GM20431 (cell line): ENCODE measurements at regions not wholly inside any gene's neighbourhood (a gene's known extent, or its start where the extent isn't known, plus 50 kb on each side); places are given as distances from the start of the nearest gene placed in this dataset.

Source experiments
- in situ Hi-C: fragments of 300-500 bp; cut with MseI, MboI; formaldehyde crosslinking; loops from one replicate; pipeline ENCODE4 v1.15.0; 2020; ENCODE audit warnings: low sequenced_read_pairs; ENCODE audit not compliant: unreplicated experiment

- in situ Hi-C loops, result loop anchor here (10.0 to 25.0 kb wide), 2 partner anchors 134 to 622 kb away; no protein-coding TSS in a partner anchor
Observed at GRCh38 chr7:26508917-26509316, 217.3 kb downstream of the SNX10 start.

GRCh38 chr7:26510231-26510957, 218.7 kb downstream of the SNX10 start:
- in situ Hi-C loops, result loop anchor here (25.0 kb wide), 1 partner anchor 623 kb away; no protein-coding TSS in a partner anchor

- in situ Hi-C loops, result loop anchor here (25.0 kb wide), 1 partner anchor 625 kb away; no protein-coding TSS in a partner anchor
Observed at GRCh38 chr7:26511866-26512265, 220.2 kb downstream of the SNX10 start.

- in situ Hi-C loops, result loop anchor here (25.0 kb wide), 1 partner anchor 625 kb away; no protein-coding TSS in a partner anchor
Observed at GRCh38 chr7:26512737-26513136, 221.1 kb downstream of the SNX10 start.

- in situ Hi-C loops, result loop anchor here (25.0 kb wide), 1 partner anchor 627 kb away; no protein-coding TSS in a partner anchor
Observed at GRCh38 chr7:26513948-26514347, 222.3 kb downstream of the SNX10 start.

- in situ Hi-C loops, result loop anchor here (25.0 kb wide), 1 partner anchor 627 kb away; no protein-coding TSS in a partner anchor
Observed at GRCh38 chr7:26514633-26515032, 223.0 kb downstream of the SNX10 start.

GRCh38 chr7:26515314-26515842, 223.7 kb downstream of the SNX10 start:
- in situ Hi-C loops, result loop anchor here (25.0 kb wide), 1 partner anchor 628 kb away; no protein-coding TSS in a partner anchor

GRCh38 chr7:26520483-26520882, 228.8 kb downstream of the SNX10 start:
- in situ Hi-C loops, result loop anchor here (25.0 kb wide), 1 partner anchor 633 kb away; no protein-coding TSS in a partner anchor

- in situ Hi-C loops, result loop anchor here (25.0 kb wide), 1 partner anchor 635 kb away; no protein-coding TSS in a partner anchor
Observed at GRCh38 chr7:26522633-26523032, 231.0 kb downstream of the SNX10 start.

- in situ Hi-C loops, result no loop called here
Observed at GRCh38 chr7:26525398-26526264, 234.0 kb downstream of the SNX10 start.

GRCh38 chr7:26526265-26526587, 234.6 kb downstream of the SNX10 start:
- in situ Hi-C loops, result no loop called here

- in situ Hi-C loops, result no loop called here
Observed at GRCh38 chr7:26531926-26532325, 240.3 kb downstream of the SNX10 start.

GRCh38 chr7:26532471-26532870, 240.8 kb downstream of the SNX10 start:
- in situ Hi-C loops, result no loop called here

- in situ Hi-C loops, result no loop called here
Observed at GRCh38 chr7:26533217-26533616, 241.6 kb downstream of the SNX10 start.

GRCh38 chr7:26534649-26535482, 243.2 kb downstream of the SNX10 start:
- in situ Hi-C loops, result no loop called here

- in situ Hi-C loops, result no loop called here
Observed at GRCh38 chr7:26535483-26536007, 243.9 kb downstream of the SNX10 start.

- in situ Hi-C loops, result no loop called here
Observed at GRCh38 chr7:26538216-26538615, 246.6 kb downstream of the SNX10 start.

- in situ Hi-C loops, result no loop called here
Observed at GRCh38 chr7:26538689-26539088, 247.0 kb downstream of the SNX10 start.

GRCh38 chr7:26543340-26543739, 251.7 kb downstream of the SNX10 start:
- in situ Hi-C loops, result no loop called here
